GM11168 (cell line): ENCODE measurements at regions not wholly inside any gene's neighbourhood (a gene's known extent, or its start where the extent isn't known, plus 50 kb on each side); places are given as distances from the start of the nearest gene placed in this dataset.

Experiments
- in situ Hi-C: fragments of 300-500 bp; cut with MboI; formaldehyde crosslinking; loops from one replicate; pipeline ENCODE4 v1.12.0; 2022; ENCODE audit warnings: low sequenced_read_pairs; ENCODE audit not compliant: unreplicated experiment

GRCh38 chr1:116230712-116231111 lies 119.5 kb downstream of the MAB21L3 start:
- in situ Hi-C loops = no loop called here

GRCh38 chr1:116231752-116232151 lies 120.6 kb downstream of the MAB21L3 start:
- in situ Hi-C loops = no loop called here

GRCh38 chr1:116232989-116233514 lies 121.9 kb downstream of the MAB21L3 start:
- in situ Hi-C loops = no loop called here

- in situ Hi-C loops = no loop called here
Measured at GRCh38 chr1:116234429-116234828, 123.2 kb downstream of the MAB21L3 start.

- in situ Hi-C loops = no loop called here
Measured at GRCh38 chr1:116239916-116240315, 128.7 kb downstream of the MAB21L3 start.

GRCh38 chr1:116242741-116243140 lies 130.3 kb upstream of the ATP1A1 start:
- in situ Hi-C loops = no loop called here

- in situ Hi-C loops = no loop called here
Measured at GRCh38 chr1:116243333-116244054, 129.6 kb upstream of the ATP1A1 start.

- in situ Hi-C loops = no loop called here
Measured at GRCh38 chr1:116246174-116246573, 126.9 kb upstream of the ATP1A1 start.

GRCh38 chr1:116252271-116252670 lies 120.8 kb upstream of the ATP1A1 start:
- in situ Hi-C loops = loop anchor here (10.0 kb wide), 1 partner anchor 123 kb away; the partner anchor contains the start of gene ATP1A1

GRCh38 chr1:116252785-116253184 lies 120.3 kb upstream of the ATP1A1 start:
- in situ Hi-C loops = loop anchor here (10.0 kb wide), 1 partner anchor 122 kb away; the partner anchor contains the start of gene ATP1A1

- in situ Hi-C loops = loop anchor here (10.0 kb wide), 1 partner anchor 121 kb away; the partner anchor contains the start of gene ATP1A1
Measured at GRCh38 chr1:116253566-116254382, 119.3 kb upstream of the ATP1A1 start.

GRCh38 chr1:116254776-116255175 lies 118.3 kb upstream of the ATP1A1 start:
- in situ Hi-C loops = loop anchor here (10.0 kb wide), 1 partner anchor 120 kb away; the partner anchor contains the start of gene ATP1A1

- in situ Hi-C loops = loop anchor here (10.0 kb wide), 1 partner anchor 119 kb away; the partner anchor contains the start of gene ATP1A1
Measured at GRCh38 chr1:116255486-116256285, 117.4 kb upstream of the ATP1A1 start.

- in situ Hi-C loops = loop anchor here (10.0 kb wide), 1 partner anchor 119 kb away; the partner anchor contains the start of gene ATP1A1
Measured at GRCh38 chr1:116256286-116256649, 116.8 kb upstream of the ATP1A1 start.

GRCh38 chr1:116256875-116257274 lies 116.2 kb upstream of the ATP1A1 start:
- in situ Hi-C loops = loop anchor here (10.0 kb wide), 1 partner anchor 118 kb away; the partner anchor contains the start of gene ATP1A1

GRCh38 chr1:116257341-116257767 lies 115.7 kb upstream of the ATP1A1 start:
- in situ Hi-C loops = loop anchor here (10.0 kb wide), 1 partner anchor 117 kb away; the partner anchor contains the start of gene ATP1A1

GRCh38 chr1:116257836-116258235 lies 115.2 kb upstream of the ATP1A1 start:
- in situ Hi-C loops = loop anchor here (10.0 kb wide), 1 partner anchor 117 kb away; the partner anchor contains the start of gene ATP1A1

GRCh38 chr1:116258668-116259419 lies 114.2 kb upstream of the ATP1A1 start:
- in situ Hi-C loops = loop anchor here (10.0 kb wide), 1 partner anchor 116 kb away; the partner anchor contains the start of gene ATP1A1

GRCh38 chr1:116259663-116260062 lies 113.4 kb upstream of the ATP1A1 start:
- in situ Hi-C loops = loop anchor here (10.0 kb wide), 1 partner anchor 115 kb away; the partner anchor contains the start of gene ATP1A1
